Gastrocnemius medialis (tissue), 4 donors: ENCODE measurements at regions not wholly inside any gene's neighbourhood (a gene's known extent, or its start where the extent isn't known, plus 50 kb on each side); places are given as distances from the start of the nearest gene placed in this dataset.

Source experiments
- POLR2A ChIP-seq, 2 donors: fragments of 450-650 bp; IDR thresholded peaks; one replicate each; pipeline ENCODE4 v1.6.1; 2017; ENCODE audit warnings: antibody characterized with exemption in 2 of 2, mild to moderate bottlenecking in 2 of 2, moderate library complexity in 2 of 2
- TF ChIP-seq, protein P1 (sequence below), 5 experiments: fragments of 450-650 bp in 3 of 5; fragments of 200-600 bp in 2 of 5; sonication (generic) in 2 of 5; IDR thresholded peaks in 4 of 5; conservative IDR thresholded peaks in 1 of 5; 1 replicate in 4 of 5; 2 replicates in 1 of 5; pipeline ENCODE4 v1.5.1; 2016 to 2019; ENCODE audit warnings: antibody characterized with exemption in 5 of 5, mild to moderate bottlenecking in 3 of 5, moderate library complexity in 3 of 5

DNA sequence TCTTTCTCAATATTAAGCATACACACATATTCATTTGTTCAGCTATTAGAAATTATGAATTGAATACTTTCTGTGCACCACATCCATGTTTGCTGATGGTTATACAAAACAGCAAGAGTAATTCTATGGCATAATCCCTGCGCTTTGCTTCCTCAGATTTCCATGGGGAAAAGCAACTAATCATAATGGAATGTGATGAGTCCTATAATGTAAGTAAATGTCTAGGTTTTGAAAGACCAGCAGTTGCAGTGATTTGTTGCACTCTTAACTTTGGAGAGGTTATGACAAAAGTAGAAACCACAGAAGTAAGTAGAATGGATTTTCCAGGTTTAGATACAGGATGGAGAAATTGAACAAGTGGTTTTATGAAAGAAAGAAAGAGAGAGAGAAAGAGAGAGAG lies 652.1 kb downstream of the CBLN4 start:
- TF ChIP-seq, protein P1, sequence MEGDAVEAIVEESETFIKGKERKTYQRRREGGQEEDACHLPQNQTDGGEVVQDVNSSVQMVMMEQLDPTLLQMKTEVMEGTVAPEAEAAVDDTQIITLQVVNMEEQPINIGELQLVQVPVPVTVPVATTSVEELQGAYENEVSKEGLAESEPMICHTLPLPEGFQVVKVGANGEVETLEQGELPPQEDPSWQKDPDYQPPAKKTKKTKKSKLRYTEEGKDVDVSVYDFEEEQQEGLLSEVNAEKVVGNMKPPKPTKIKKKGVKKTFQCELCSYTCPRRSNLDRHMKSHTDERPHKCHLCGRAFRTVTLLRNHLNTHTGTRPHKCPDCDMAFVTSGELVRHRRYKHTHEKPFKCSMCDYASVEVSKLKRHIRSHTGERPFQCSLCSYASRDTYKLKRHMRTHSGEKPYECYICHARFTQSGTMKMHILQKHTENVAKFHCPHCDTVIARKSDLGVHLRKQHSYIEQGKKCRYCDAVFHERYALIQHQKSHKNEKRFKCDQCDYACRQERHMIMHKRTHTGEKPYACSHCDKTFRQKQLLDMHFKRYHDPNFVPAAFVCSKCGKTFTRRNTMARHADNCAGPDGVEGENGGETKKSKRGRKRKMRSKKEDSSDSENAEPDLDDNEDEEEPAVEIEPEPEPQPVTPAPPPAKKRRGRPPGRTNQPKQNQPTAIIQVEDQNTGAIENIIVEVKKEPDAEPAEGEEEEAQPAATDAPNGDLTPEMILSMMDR (IDR thresholded peaks at IDR 0.05 in 4 of 5, conservative IDR thresholded peaks at IDR 0.05 in 1 of 5) = no peak
- no peak for TF ChIP-seq POLR2A (IDR thresholded peaks at IDR 0.05)
